SK-N-MC (cell line): ENCODE measurements at regions not wholly inside any gene's neighbourhood (a gene's known extent, or its start where the extent isn't known, plus 50 kb on each side); places are given as distances from the start of the nearest gene placed in this dataset.

ENCODE experiments used
- DNase-seq: peaks from one replicate; pipeline ENCODE4 v3.0.0-alpha.2; 2011; ENCODE audit warnings: low read depth, low spot score
- H3K27ac ChIP-seq: fragments of 200-600 bp; sonication (generic); 2 replicates; pipeline ENCODE4 v1.5.1; 2016; ENCODE audit warnings: mixed run types
- H3K36me3 ChIP-seq: fragments of 200-600 bp; sonication (generic); 2 replicates; pipeline ENCODE4 v1.6.1; 2017; ENCODE audit warnings: antibody characterized with exemption, low read length, mixed read lengths; ENCODE audit not compliant: insufficient read depth
- H3K4me3 ChIP-seq: fragments of 200-600 bp; sonication (generic); 2 replicates; pipeline ENCODE4 v1.5.1; 2016
- H3K9ac ChIP-seq: fragments of 200-600 bp; sonication (generic); 2 replicates; pipeline ENCODE4 v1.8.0; 2017; ENCODE audit warnings: mixed run types, mixed read lengths; ENCODE audit not compliant: insufficient read length
- H3K9me3 ChIP-seq: fragments of 200-600 bp; sonication (generic); 2 replicates; pipeline ENCODE4 v1.6.1; 2017; ENCODE audit warnings: low read depth, mild to moderate bottlenecking, antibody characterized with exemption, low read length, moderate library complexity, mixed read lengths
- EZH2 ChIP-seq: fragments of 200-600 bp; sonication (generic); IDR thresholded peaks from one replicate; pipeline ENCODE4 v1.6.1; 2017; ENCODE audit warnings: antibody characterized with exemption
- FOXP2 ChIP-seq: optimal IDR thresholded peaks from 2 replicates; pipeline ENCODE3; 2011; ENCODE audit warnings: mild to moderate bottlenecking, moderate library complexity; ENCODE audit not compliant: insufficient read depth; ENCODE audit errors: extremely low read length, control extremely low read depth
- POLR2AphosphoS5 ChIP-seq: IDR thresholded peaks from 2 replicates; pipeline ENCODE4 v1.6.1; 2012; ENCODE audit warnings: mild to moderate bottlenecking, low read depth, low read length, borderline replicate concordance

DNA sequence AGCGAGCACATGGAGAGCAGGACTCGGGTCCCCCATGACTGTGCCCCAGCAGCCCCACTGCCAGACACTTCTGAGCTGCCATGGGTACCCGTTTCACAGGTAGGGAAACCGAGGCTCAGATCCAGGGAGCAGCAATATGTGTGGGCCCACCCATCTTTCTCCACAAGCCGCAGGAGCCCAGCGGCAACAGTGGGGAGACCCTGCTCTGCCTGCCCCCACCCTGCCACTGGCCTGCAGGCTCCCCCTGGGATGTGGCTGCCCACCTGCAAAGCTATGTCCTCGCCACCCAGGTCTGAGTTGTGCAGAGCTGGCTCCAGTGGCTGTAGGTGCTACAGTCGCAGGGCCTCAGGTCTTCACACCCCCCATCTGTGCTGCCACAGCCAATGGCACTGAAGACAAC, 50.6 kb upstream of the C1QTNF9B start:
- Histone ChIP-seq H3K4me3 (no peak overlapping the region), H3K36me3 (no peaks in the 10 kb centered on the region), H3K9ac (no peak overlapping the region), H3K27ac (no peak overlapping the region), H3K9me3 (no peaks in the 10 kb centered on the region)
- no peak for DNase-seq
- TF ChIP-seq FOXP2: no peak
- no peak for TF ChIP-seq POLR2AphosphoS5
- no peak for TF ChIP-seq EZH2

DNA sequence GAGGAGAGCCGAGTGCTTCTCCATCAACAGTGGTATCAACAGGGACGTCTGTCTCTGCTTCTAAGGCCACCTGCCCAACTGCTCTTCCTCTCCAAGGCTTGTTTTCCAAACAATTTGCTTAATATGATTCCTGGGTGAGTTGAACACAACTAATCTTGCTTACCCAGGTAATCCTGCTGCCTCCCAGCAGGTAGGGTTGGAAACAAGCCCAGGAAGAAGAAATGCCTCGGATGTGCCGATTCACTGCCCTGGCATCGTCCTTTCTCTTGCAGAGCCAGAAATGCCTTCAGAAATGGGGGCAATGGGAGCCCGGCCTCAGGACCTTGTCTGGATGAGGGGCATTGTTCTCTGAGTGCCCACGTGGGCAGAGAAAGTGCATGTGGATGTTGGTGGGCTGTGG, 51.9 kb upstream of the C1QTNF9B start:
- Histone ChIP-seq H3K27ac (no peak overlapping the region), H3K9me3 (no peaks in the 10 kb centered on the region), H3K9ac (no peak overlapping the region), H3K4me3 (no peak overlapping the region), H3K36me3 (no peaks in the 10 kb centered on the region)
- no peak for DNase-seq
- TF ChIP-seq EZH2 (no peak), POLR2AphosphoS5 (no peak), FOXP2 (no peak)

DNA sequence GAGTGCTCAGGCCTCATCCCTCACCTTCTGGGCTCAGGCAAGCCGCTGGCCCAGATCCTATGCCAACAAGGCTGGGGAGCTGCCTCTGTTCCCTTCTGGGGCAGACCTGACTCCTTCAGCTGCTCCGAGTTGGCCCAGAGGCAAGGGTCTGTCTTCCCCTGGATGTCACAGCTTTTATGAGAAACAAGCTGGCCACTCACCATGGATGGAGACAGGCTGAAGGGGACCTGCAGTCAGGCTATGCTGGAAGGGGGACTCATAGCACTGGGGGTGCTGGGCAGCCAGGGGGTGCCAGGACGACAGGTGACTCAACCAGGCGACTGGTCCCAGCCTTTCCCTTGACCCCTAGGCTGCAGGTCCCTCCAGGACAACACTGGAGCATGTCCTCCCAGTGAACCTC, 52.4 kb upstream of the C1QTNF9B start:
- H3K36me3 ChIP-seq: no peaks in the 10 kb centered on the region
- H3K4me3 ChIP-seq: no peak overlapping the region
- TF ChIP-seq EZH2: no peak
- no peak for TF ChIP-seq FOXP2
- no peak for TF ChIP-seq POLR2AphosphoS5
- DNase-seq: no peak
- H3K9me3 ChIP-seq: no peaks in the 10 kb centered on the region
- H3K27ac ChIP-seq: no peak overlapping the region
- H3K9ac ChIP-seq: no peak overlapping the region

DNA sequence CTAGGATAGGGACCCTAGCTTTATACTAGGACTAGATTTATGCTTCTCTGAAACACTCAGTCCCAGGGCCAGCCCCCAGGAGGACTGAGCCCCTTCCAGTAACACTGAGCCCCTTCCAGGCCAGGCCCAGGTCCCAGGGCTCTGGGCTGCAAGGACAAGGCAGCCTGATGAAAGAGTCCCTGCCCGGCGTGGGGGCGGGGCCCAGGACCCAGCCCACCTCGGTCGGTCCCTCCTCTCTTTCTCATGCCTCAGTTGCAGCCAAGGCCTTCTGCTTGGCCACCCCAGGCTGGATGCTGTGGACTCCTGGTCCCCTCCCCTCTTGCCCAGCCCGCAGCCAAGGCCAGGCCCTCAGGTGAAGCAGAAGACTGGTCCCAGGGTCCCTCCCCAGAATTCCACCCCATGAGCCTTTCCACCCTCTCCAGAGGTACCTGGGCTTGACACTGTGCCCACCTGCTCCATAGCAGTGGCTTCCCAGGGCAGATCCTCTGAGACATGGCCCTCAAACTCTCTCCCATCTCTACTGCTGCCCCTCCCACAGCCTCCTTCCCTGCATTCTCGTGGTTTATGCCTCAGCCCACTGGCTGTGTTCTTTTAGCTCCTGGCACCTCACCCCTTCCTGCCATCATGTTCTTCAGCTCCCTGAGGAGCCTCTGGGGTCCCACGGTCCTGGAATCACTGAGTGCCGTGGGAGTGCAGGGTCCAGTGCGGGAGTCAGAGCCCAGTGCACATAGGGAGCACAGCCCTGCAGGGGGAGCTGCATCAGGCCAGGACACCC, 53.6 kb upstream of the C1QTNF9B start:
- no peaks in the 10 kb centered on the region for H3K9me3 ChIP-seq
- no peak overlapping the region for H3K4me3 ChIP-seq
- no peak for DNase-seq
- TF ChIP-seq EZH2 (no peak), FOXP2 (no peak), POLR2AphosphoS5 (no peak)
- no peaks in the 10 kb centered on the region for H3K36me3 ChIP-seq
- H3K27ac ChIP-seq: no peak overlapping the region
- no peak overlapping the region for H3K9ac ChIP-seq

DNA sequence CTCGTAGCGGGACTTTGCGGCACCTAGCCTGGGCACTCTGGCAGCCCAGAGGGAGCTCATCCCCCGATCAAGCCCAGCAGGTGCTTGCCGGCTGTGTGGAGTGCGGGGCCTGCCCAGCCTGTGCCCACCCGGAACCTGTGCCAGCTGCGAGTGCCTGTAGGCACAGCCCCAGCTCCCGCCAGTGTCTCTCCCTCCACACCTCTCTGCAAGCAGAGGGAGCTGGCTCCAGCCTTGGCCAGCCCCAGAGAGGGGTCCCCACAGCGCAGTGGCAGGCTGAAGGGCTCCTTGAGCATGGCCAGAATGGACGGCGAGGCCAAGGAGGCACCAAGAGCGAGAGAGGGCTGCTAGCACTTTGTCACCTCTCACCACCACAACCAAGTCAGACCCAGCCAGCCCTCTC, 55.5 kb upstream of the C1QTNF9B start:
- TF ChIP-seq EZH2 (no peak), FOXP2 (no peak), POLR2AphosphoS5 (no peak)
- no peak for DNase-seq
- H3K36me3 ChIP-seq: no peaks in the 10 kb centered on the region

DNA sequence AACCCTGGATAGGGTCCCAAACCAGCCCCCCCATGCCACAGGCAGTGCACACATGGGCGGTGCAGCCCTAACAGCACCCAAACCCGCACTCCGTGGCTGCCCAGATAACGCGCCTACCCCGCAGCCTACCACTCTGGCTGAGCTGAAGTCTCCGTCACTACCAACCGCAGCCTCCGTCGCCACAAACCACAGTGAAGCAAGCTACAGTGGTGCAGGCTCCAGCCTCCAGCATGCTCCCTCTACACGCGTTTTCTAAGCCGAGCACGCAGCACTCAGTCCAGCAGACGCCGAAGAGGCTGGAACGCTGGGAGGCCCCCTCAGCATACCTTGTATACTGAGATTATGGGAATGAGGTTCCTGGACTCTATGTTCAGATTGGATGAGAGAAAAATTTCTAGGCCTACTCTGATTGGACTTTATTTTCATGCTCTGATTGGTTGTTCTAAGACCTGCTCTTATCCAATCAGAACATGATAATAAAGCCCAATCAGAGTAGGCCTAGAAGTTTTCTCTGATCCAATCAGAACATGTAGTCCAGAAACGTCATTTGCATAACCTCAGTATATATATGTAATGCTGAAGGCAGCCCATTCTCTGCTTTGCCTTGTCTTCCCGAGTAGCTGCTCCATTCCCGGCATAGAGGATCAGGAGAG, 56.7 kb upstream of the C1QTNF9B start:
- no peak overlapping the region for H3K9ac ChIP-seq
- no peak for DNase-seq
- no peak overlapping the region for H3K4me3 ChIP-seq
- H3K27ac ChIP-seq: no peak overlapping the region
- no peaks in the 10 kb centered on the region for H3K9me3 ChIP-seq
- no peaks in the 10 kb centered on the region for H3K36me3 ChIP-seq
- TF ChIP-seq POLR2AphosphoS5 (no peak), FOXP2 (no peak), EZH2 (no peak)

More for the DNA sequence above, 55.5 kb upstream of the C1QTNF9B start:
- Histone ChIP-seq H3K9ac (no peak overlapping the region), H3K4me3 (no peak overlapping the region), H3K27ac (no peak overlapping the region), H3K9me3 (no peaks in the 10 kb centered on the region)

DNA sequence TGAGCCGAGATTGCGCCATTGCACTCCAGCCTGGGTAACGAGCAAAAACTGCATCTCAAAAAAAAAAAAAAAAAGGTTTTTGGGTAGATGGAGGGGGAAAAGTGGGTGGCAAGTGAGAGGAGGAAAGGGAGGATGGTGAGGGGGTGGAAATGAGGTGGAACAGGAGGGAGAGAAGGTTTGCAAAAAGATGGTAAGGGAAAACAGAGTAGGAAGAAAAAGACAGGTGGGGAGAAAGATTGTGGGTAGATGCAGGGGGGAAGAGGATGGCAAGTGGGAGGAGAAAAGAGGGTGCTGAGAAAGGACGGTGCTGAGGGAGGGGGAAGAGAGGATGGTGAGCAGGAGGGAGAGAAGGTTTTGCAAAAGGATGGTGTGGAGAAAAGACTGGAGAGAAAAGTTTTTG, 57.8 kb upstream of the C1QTNF9B start:
- TF ChIP-seq FOXP2: no peak
- TF ChIP-seq EZH2: no peak
- no peak for TF ChIP-seq POLR2AphosphoS5
- Histone ChIP-seq H3K36me3 (no peaks in the 10 kb centered on the region), H3K27ac (no peak overlapping the region), H3K9ac (no peak overlapping the region), H3K4me3 (no peak overlapping the region), H3K9me3 (no peaks in the 10 kb centered on the region)
- DNase-seq: no peak

DNA sequence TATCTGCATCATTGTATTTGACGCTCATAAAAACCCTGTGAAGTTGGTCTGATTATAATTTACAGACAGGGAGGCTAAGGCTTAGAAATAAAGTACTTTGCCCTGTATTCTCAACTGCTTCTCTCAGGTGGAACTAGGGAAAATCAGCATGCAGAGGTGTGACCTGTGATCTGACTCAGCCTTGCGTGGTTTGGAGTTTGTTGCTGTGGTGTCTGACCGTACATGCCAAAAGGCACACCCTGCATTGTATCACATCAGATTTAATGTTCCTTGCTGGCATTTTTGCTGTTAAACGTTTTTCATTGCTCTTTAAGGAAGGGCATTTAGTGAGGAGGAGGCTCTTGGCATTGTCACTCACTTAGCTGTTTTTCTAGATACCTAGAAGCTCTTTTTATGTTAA, 58.8 kb upstream of the C1QTNF9B start:
- Histone ChIP-seq H3K9me3 (no peaks in the 10 kb centered on the region), H3K9ac (no peak overlapping the region), H3K4me3 (no peak overlapping the region), H3K27ac (no peak overlapping the region), H3K36me3 (no peaks in the 10 kb centered on the region)
- TF ChIP-seq EZH2: no peak
- no peak for TF ChIP-seq POLR2AphosphoS5
- TF ChIP-seq FOXP2: no peak
- no peak for DNase-seq

DNA sequence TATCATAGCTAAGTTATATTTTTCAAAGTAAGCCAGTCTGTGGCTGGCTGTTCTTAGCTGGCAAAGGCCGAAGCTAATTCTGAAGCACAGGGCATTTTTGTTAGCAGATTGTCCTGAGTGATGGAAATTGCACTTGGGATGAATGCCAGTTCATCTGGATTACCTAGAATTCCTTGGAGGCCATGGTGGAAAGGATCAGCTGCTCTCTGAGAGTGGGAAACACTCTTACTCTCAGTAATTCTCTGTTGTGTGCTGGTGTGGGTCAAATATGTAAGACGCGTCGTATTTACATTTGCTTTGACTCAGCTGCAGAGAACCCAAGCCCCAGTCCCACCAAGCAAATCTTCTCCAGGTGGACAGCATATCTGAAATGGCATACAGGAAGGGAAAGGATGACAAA, 60.7 kb upstream of the C1QTNF9B start:
- Histone ChIP-seq H3K4me3 (no peak overlapping the region), H3K9me3 (no peaks in the 10 kb centered on the region), H3K27ac (no peak overlapping the region), H3K36me3 (no peaks in the 10 kb centered on the region), H3K9ac (no peak overlapping the region)
- DNase-seq: no peak
- TF ChIP-seq FOXP2 (no peak), EZH2 (no peak), POLR2AphosphoS5 (no peak)
